ENCODE measurements at regions not wholly inside any gene's neighbourhood (a gene's known extent, or its start where the extent isn't known, plus 50 kb on each side); places are given as distances from the start of the nearest gene placed in this dataset.

DNA sequence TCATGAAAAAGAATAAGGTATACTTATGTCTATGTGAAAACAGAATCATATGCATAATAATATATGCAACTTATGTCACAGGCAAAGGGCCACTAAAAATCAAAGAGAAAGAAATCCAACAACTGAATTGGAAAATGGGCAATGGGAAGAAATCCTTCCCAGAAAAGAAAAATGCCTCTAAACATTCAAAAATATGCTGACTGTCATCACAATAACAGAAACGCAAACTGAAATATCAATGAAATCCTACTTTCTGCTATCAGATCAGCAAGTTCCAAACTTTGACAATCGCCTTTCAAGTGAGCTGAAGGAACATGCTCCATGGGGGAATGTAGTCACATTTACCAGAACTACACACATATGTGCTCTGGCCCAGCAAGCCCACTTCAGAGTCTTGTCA is 99.4 kb upstream of the KLF13 start:
- Histone ChIP-seq H3K9ac (replicated peaks; ENCODE audit: extremely low read depth, insufficient read depth, low read length) (no peak overlapping the region), H3K9me3 (replicated peaks; ENCODE audit: control insufficient read depth, insufficient read depth, low read length) (no peaks in the 10 kb centered on the region), H3K27ac (ENCODE audit: insufficient read depth, low read depth, low read length) (no peak overlapping the region), H3K9me1 (replicated peaks; ENCODE audit: control insufficient read depth, extremely low read depth, insufficient read depth, low read length) (no peaks in the 10 kb centered on the region), H3K27me3 (ENCODE audit: control insufficient read depth in 2 of 2, insufficient read depth in 2 of 2, low read length in 2 of 2) (peaks cover 9 to 26% of the 10 kb centered on the region in 2 experiments), H3K4me3 (replicated peaks in 1 of 3; ENCODE audit: insufficient read depth in 1 of 3, low read depth in 1 of 3, low read length in 3 of 3) (no peak overlapping the region), H3K79me2 (ENCODE audit: control insufficient read depth, insufficient read depth, low read length) (no peaks in the 10 kb centered on the region), H3K4me2 (ENCODE audit: insufficient read depth, low read length) (no peak overlapping the region), H2AFZ (ENCODE audit: low read depth, low read length) (no peak overlapping the region), H3K4me1 (ENCODE audit: control insufficient read depth, extremely low read depth, insufficient read depth, low read length) (peaks cover 11% of the 10 kb centered on the region), H3K36me3 (ENCODE audit: control insufficient read depth in 2 of 2, extremely low read depth in 1 of 2, insufficient read depth in 2 of 2, low read length in 2 of 2) (no peaks in the 10 kb centered on the region), H4K20me1 (replicated peaks; ENCODE audit: control insufficient read depth, extremely low read depth, insufficient read depth, low read length) (no peaks in the 10 kb centered on the region)
- no peak for FAIRE-seq
- no TSS peak for BruUV-seq (replicated peaks)
- dilution Hi-C loops (cut with MboI; ENCODE audit: extremely low pct_ligation_motif_present, low sequenced_read_pairs) = no loop called here
- TF ChIP-seq EZH2 (IDR thresholded peaks at IDR 0.05; ENCODE audit: borderline replicate concordance, low read depth, low read length, severe bottlenecking) (no peak), POLR2A (IDR thresholded peaks at IDR 0.05; ENCODE audit: low read depth, low read length) (no peak), JUN (IDR thresholded peaks at IDR 0.05; ENCODE audit: borderline replicate concordance, insufficient read depth, insufficient read length, low read depth) (no peak), CTCF (IDR thresholded peaks at IDR 0.05; ENCODE audit: extremely low read depth in 1 of 2, insufficient read depth in 1 of 2, low read depth in 1 of 2, low read length in 2 of 2) (no peak)
- TF ChIP-seq, protein P1, sequence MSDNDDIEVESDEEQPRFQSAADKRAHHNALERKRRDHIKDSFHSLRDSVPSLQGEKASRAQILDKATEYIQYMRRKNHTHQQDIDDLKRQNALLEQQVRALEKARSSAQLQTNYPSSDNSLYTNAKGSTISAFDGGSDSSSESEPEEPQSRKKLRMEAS (IDR thresholded peaks at IDR 0.05; ENCODE audit: insufficient read depth, insufficient read length) = no peak
- ChIA-PET CTCF (interaction anchor here (1.3 kb wide), 1 partner anchor 207 kb away, joined by 3 read pairs; no protein-coding TSS in a partner anchor), POLR2A (no interaction called here)
- intact Hi-C loops (cut with micrococcal nuclease) = no loop called here
- no peak for DNase-seq (ENCODE audit: low read depth, low spot score)

GRCh38 chr15:31228011-31228484 is 98.6 kb upstream of the KLF13 start:
- H3K36me3 ChIP-seq (ENCODE audit: control insufficient read depth in 2 of 2, extremely low read depth in 1 of 2, insufficient read depth in 2 of 2, low read length in 2 of 2) = no peaks in the 10 kb centered on the region
- DNase-seq (ENCODE audit: low read depth, low spot score) (no peak), FAIRE-seq (no peak)
- intact Hi-C loops (cut with micrococcal nuclease) (no loop called here), dilution Hi-C loops (cut with MboI; ENCODE audit: extremely low pct_ligation_motif_present, low sequenced_read_pairs) (no loop called here)
- H3K9ac ChIP-seq (replicated peaks; ENCODE audit: extremely low read depth, insufficient read depth, low read length) = no peak overlapping the region
- H3K4me1 ChIP-seq (ENCODE audit: control insufficient read depth, extremely low read depth, insufficient read depth, low read length) = peaks cover 11% of the 10 kb centered on the region
- CTCF ChIA-PET = interaction anchor here (1.3 kb wide), 1 partner anchor 207 kb away, joined by 3 read pairs; no protein-coding TSS in a partner anchor
- H3K4me3 ChIP-seq (replicated peaks in 1 of 3; ENCODE audit: insufficient read depth in 1 of 3, low read depth in 1 of 3, low read length in 3 of 3) = no peak overlapping the region
- H3K79me2 ChIP-seq (ENCODE audit: control insufficient read depth, insufficient read depth, low read length) = no peaks in the 10 kb centered on the region
- no peak overlapping the region for H3K27ac ChIP-seq (ENCODE audit: insufficient read depth, low read depth, low read length)
- H3K4me2 ChIP-seq (ENCODE audit: insufficient read depth, low read length) = no peak overlapping the region
- H3K9me3 ChIP-seq (replicated peaks; ENCODE audit: control insufficient read depth, insufficient read depth, low read length) = no peaks in the 10 kb centered on the region
- no TSS peak for BruUV-seq (replicated peaks)
- H4K20me1 ChIP-seq (replicated peaks; ENCODE audit: control insufficient read depth, extremely low read depth, insufficient read depth, low read length) = no peaks in the 10 kb centered on the region
- no peaks in the 10 kb centered on the region for H3K9me1 ChIP-seq (replicated peaks; ENCODE audit: control insufficient read depth, extremely low read depth, insufficient read depth, low read length)
- peaks cover 4 to 19% of the 10 kb centered on the region in 2 experiments for H3K27me3 ChIP-seq (ENCODE audit: control insufficient read depth in 2 of 2, insufficient read depth in 2 of 2, low read length in 2 of 2)
- no peak overlapping the region for H2AFZ ChIP-seq (ENCODE audit: low read depth, low read length)
- POLR2A ChIA-PET = no interaction called here
- TF ChIP-seq POLR2AphosphoS5 (IDR thresholded peaks at IDR 0.05; ENCODE audit: insufficient read depth, low read depth, low read length) (no peak), MYC (IDR thresholded peaks at IDR 0.05; ENCODE audit: low read depth, low read length) (no peak), POLR2A (IDR thresholded peaks at IDR 0.05; ENCODE audit: low read depth, low read length) (no peak), GATA2 (IDR thresholded peaks at IDR 0.05; ENCODE audit: insufficient read depth, insufficient read length, low read depth, low read length) (no peak)
